ENCODE measurements at regions not wholly inside any gene's neighbourhood (a gene's known extent, or its start where the extent isn't known, plus 50 kb on each side); places are given as distances from the start of the nearest gene placed in this dataset.

DNA sequence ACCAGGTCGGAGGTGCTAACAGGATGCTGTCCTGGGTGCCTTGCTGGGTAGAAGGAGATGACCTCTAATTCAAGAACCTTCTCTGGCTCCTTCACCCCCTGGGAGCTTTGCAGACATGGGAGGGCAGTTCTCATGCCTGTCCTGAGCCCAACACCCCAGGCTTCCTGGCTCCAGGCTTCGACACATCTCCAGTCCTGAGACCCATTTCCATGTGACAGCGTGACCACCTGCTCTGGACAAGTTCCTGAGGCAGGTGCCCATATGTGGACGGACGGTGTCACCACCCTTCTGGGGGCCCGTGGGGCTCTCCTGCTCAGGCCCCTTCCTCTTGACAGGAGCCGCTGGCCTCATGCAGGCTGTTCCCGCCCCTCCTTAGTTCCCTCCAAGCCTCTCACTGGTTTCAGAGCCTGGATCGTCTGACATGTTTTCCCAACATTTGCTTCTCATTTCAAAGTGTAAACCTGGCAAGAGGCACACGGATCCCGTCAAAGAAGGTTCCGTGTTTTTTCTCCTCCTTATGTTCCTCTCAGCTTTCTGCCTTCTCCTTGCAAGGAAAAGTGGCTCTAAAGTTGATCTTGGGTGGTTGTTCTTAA is 291.9 kb upstream of the RTL1 start:
- H3K9me3 ChIP-seq (ENCODE audit: low read depth), result no peaks in the 10 kb centered on the region
- no peak overlapping the region for H3K4me2 ChIP-seq (ENCODE audit: unreplicated experiment)
- no peak overlapping the region for H2AFZ ChIP-seq
- no peaks in the 10 kb centered on the region for H3K36me3 ChIP-seq (ENCODE audit: low read depth)
- in situ Hi-C loops (cut with MboI), result no loop called here
- H4K20me1 ChIP-seq (ENCODE audit: insufficient read depth), result no peaks in the 10 kb centered on the region
- H3K9ac ChIP-seq, result no peak overlapping the region
- H3K79me2 ChIP-seq (ENCODE audit: insufficient read depth), result no peaks in the 10 kb centered on the region
- H3K4me3 ChIP-seq, result no peak overlapping the region
- 0 out of 2 replicates have a peak, but pooled peaks cover 12% of the 10 kb centered on the region for H3K27me3 ChIP-seq (replicated peaks; ENCODE audit: insufficient read depth)
- no peak overlapping the region for H3K27ac ChIP-seq
- no peaks in the 10 kb centered on the region for H3K4me1 ChIP-seq (ENCODE audit: insufficient read depth)
- DNase-seq, result no peak
- WGBS, 2 experiments (ENCODE audit: low coverage in 1 of 2, low lambda C conversion rate in 2 of 2, missing lambda C conversion rate in 2 of 2), result 27 to 32% methylated on average over 12 of the region's 12 CpGs
- no peaks in the 10 kb centered on the region for H3K9me2 ChIP-seq (ENCODE audit: insufficient read depth)
- TF ChIP-seq EZH2 (IDR thresholded peaks at IDR 0.05; ENCODE audit: insufficient read depth, poor library complexity, severe bottlenecking) (no peak), EZH2phosphoT487 (IDR thresholded peaks at IDR 0.05; ENCODE audit: insufficient read depth, low read depth) (no peak)
- no peaks in the 10 kb centered on the region for H3F3A ChIP-seq (ENCODE audit: insufficient read depth)

- no peaks in the 10 kb centered on the region for H3F3A ChIP-seq (ENCODE audit: insufficient read depth)
- no peak for TF ChIP-seq EZH2 (IDR thresholded peaks at IDR 0.05; ENCODE audit: insufficient read depth, poor library complexity, severe bottlenecking)
Measured at GRCh38 chr14:101196051-101196712, 292.7 kb upstream of the RTL1 start.

GRCh38 chr14:101196795-101197590 is 293.5 kb upstream of the RTL1 start:
- no peaks in the 10 kb centered on the region for H3K9me3 ChIP-seq (ENCODE audit: low read depth)
- no peak for DNase-seq
- no peaks in the 10 kb centered on the region for H3F3A ChIP-seq (ENCODE audit: insufficient read depth)
- no peak overlapping the region for H2AFZ ChIP-seq
- H4K20me1 ChIP-seq (ENCODE audit: insufficient read depth), result no peaks in the 10 kb centered on the region
- H3K4me3 ChIP-seq, result no peak overlapping the region
- 0 out of 2 replicates have a peak, but pooled peaks cover 9% of the 10 kb centered on the region for H3K27me3 ChIP-seq (replicated peaks; ENCODE audit: insufficient read depth)
- no peaks in the 10 kb centered on the region for H3K36me3 ChIP-seq (ENCODE audit: low read depth)
- H3K4me1 ChIP-seq (ENCODE audit: insufficient read depth), result no peaks in the 10 kb centered on the region
- no peak for TF ChIP-seq EZH2 (IDR thresholded peaks at IDR 0.05; ENCODE audit: insufficient read depth, poor library complexity, severe bottlenecking)
- TF ChIP-seq EZH2phosphoT487 (IDR thresholded peaks at IDR 0.05; ENCODE audit: insufficient read depth, low read depth), result no peak
- no peaks in the 10 kb centered on the region for H3K9me2 ChIP-seq (ENCODE audit: insufficient read depth)
- no peak overlapping the region for H3K27ac ChIP-seq
- in situ Hi-C loops (cut with MboI), result no loop called here
- no peaks in the 10 kb centered on the region for H3K79me2 ChIP-seq (ENCODE audit: insufficient read depth)
- H3K9ac ChIP-seq, result no peak overlapping the region
- H3K4me2 ChIP-seq (ENCODE audit: unreplicated experiment), result no peak overlapping the region
- WGBS, 2 experiments (ENCODE audit: low coverage in 1 of 2, low lambda C conversion rate in 2 of 2, missing lambda C conversion rate in 2 of 2), result 57 to 66% methylated on average over 11 of the region's 11 CpGs

More at GRCh38 chr14:101196051-101196712, 292.7 kb upstream of the RTL1 start:
- no peak overlapping the region for H3K4me3 ChIP-seq
- H3K9me3 ChIP-seq (ENCODE audit: low read depth), result no peaks in the 10 kb centered on the region
- no peaks in the 10 kb centered on the region for H3K79me2 ChIP-seq (ENCODE audit: insufficient read depth)
- 0 out of 2 replicates have a peak, but pooled peaks cover 12% of the 10 kb centered on the region for H3K27me3 ChIP-seq (replicated peaks; ENCODE audit: insufficient read depth)
- no peak overlapping the region for H3K4me2 ChIP-seq (ENCODE audit: unreplicated experiment)
- H3K36me3 ChIP-seq (ENCODE audit: low read depth), result no peaks in the 10 kb centered on the region
- WGBS, 2 experiments (ENCODE audit: low coverage in 1 of 2, low lambda C conversion rate in 2 of 2, missing lambda C conversion rate in 2 of 2), result 16 to 22% methylated on average over 10 to 11 of the region's 11 CpGs
- in situ Hi-C loops (cut with MboI), result no loop called here
- no peaks in the 10 kb centered on the region for H3K9me2 ChIP-seq (ENCODE audit: insufficient read depth)
- no peak overlapping the region for H3K9ac ChIP-seq
- H4K20me1 ChIP-seq (ENCODE audit: insufficient read depth), result no peaks in the 10 kb centered on the region
- DNase-seq, result no peak
- H3K4me1 ChIP-seq (ENCODE audit: insufficient read depth), result no peaks in the 10 kb centered on the region
- H2AFZ ChIP-seq, result no peak overlapping the region
- no peak overlapping the region for H3K27ac ChIP-seq

GRCh38 chr14:101197595-101198397 is 294.3 kb upstream of the RTL1 start:
- H3K9ac ChIP-seq, result no peak overlapping the region
- no peaks in the 10 kb centered on the region for H3K4me1 ChIP-seq (ENCODE audit: insufficient read depth)
- H2AFZ ChIP-seq, result no peak overlapping the region
- H4K20me1 ChIP-seq (ENCODE audit: insufficient read depth), result no peaks in the 10 kb centered on the region
- H3K4me3 ChIP-seq, result no peak overlapping the region
- in situ Hi-C loops (cut with MboI), result no loop called here
- DNase-seq, result no peak
- H3K9me3 ChIP-seq (ENCODE audit: low read depth), result no peaks in the 10 kb centered on the region
- H3F3A ChIP-seq (ENCODE audit: insufficient read depth), result no peaks in the 10 kb centered on the region
- no peaks in the 10 kb centered on the region for H3K36me3 ChIP-seq (ENCODE audit: low read depth)
- 0 out of 2 replicates have a peak, but pooled peaks cover 5% of the 10 kb centered on the region for H3K27me3 ChIP-seq (replicated peaks; ENCODE audit: insufficient read depth)
- no peaks in the 10 kb centered on the region for H3K79me2 ChIP-seq (ENCODE audit: insufficient read depth)
- TF ChIP-seq EZH2phosphoT487 (IDR thresholded peaks at IDR 0.05; ENCODE audit: insufficient read depth, low read depth), result no peak
- no peak for TF ChIP-seq EZH2 (IDR thresholded peaks at IDR 0.05; ENCODE audit: insufficient read depth, poor library complexity, severe bottlenecking)
- H3K9me2 ChIP-seq (ENCODE audit: insufficient read depth), result no peaks in the 10 kb centered on the region
- H3K4me2 ChIP-seq (ENCODE audit: unreplicated experiment), result no peak overlapping the region
- no peak overlapping the region for H3K27ac ChIP-seq
- 71 to 73% methylated on average over 15 to 18 of the region's 18 CpGs for WGBS, 2 experiments (ENCODE audit: low coverage in 1 of 2, low lambda C conversion rate in 2 of 2, missing lambda C conversion rate in 2 of 2)
